Activated CD4-positive, alpha-beta T cell treated with anti-CD3 and anti-CD28 coated beads for 36 hours (primary cell): ENCODE measurements at regions not wholly inside any gene's neighbourhood (a gene's known extent, or its start where the extent isn't known, plus 50 kb on each side); places are given as distances from the start of the nearest gene placed in this dataset.

Source experiments
- ATAC-seq: fragments of 200-7000 bp; cut with Tn5 transposase; one replicate; pipeline ENCODE4 v1.10.0; 2021; ENCODE audit warnings: mild to moderate bottlenecking, moderate library complexity
- CTCF ChIA-PET: fragments of 350-600 bp; sonication (Branson Sonifier 250); formaldehyde crosslinking; loops from one replicate; lab custom pipeline; 2021; ENCODE audit warnings: antibody characterized with exemption; lab: Charles Lee
- POLR2A ChIA-PET: fragments of 350-600 bp; sonication (Branson Sonifier 250); formaldehyde crosslinking; loops from one replicate; lab custom pipeline; 2021; ENCODE audit warnings: antibody characterized with exemption, inconsistent platforms; lab: Charles Lee
- DNase-seq: peaks from one replicate; pipeline ENCODE4 v3.0.0-alpha.2; 2020
- H3K27ac Mint-ChIP-seq: one replicate; pipeline ENCODE4 v1.8.0; 2021; ENCODE audit warnings: mixed read lengths
- H3K27me3 Mint-ChIP-seq: one replicate; pipeline ENCODE4 v1.8.0; 2021; ENCODE audit warnings: mixed read lengths
- H3K36me3 Mint-ChIP-seq: one replicate; pipeline ENCODE4 v1.8.0; 2021; ENCODE audit warnings: low read depth, mixed read lengths
- H3K4me1 Mint-ChIP-seq: one replicate; pipeline ENCODE4 v1.8.0; 2021; ENCODE audit warnings: mixed read lengths
- H3K4me3 Mint-ChIP-seq: one replicate; pipeline ENCODE4 v1.8.0; 2021; ENCODE audit warnings: mild to moderate bottlenecking, moderate library complexity, mixed read lengths
- H3K9me3 Mint-ChIP-seq: one replicate; pipeline ENCODE4 v1.8.0; 2021; ENCODE audit warnings: low read depth, mixed read lengths
- intact Hi-C, 2 experiments: fragments of 100-400 bp; cut with DNase I in 1 of 2; cut with micrococcal nuclease in 1 of 2; formaldehyde crosslinking; loops; one replicate each; pipeline versions ENCODE4 v1.14.2 to v1.15.1; 2022 to 2024; cut with DNase I, micrococcal nuclease

DNA sequence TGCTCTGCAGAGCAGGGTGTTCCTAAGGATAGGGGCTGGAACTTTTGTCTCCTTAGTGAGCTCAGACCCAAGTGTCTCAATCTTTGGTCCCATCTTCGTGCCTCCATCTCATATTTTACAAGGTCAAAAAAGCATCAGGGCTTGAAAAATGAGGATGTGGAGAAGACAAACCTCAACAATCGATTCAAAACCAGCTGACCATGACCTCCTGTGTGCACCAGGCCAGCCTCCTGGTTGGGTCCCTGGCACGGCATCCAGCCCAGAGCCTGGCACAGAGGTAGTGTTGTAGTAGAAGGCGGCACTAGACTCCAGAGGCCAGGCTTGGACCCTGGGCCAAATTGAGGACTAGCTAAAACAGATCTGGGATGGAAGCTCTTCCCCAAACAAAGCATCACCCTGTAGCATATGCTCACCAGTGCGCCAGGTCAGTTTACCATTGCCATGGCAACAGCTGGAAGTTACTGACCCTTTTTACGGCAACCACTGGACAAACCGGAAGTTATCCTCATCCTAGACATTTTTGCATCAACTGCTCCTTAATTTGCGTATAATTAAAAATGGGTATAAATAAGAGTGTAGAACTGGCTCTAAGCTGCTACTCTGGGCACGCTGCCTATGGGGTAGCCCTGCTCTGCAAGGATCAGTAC lies 69.3 kb upstream of the BLCAP start:
- H3K27ac Mint-ChIP-seq = no peak overlapping the region
- H3K4me1 Mint-ChIP-seq = no peaks in the 10 kb centered on the region
- ATAC-seq (no peak), DNase-seq (no peak)
- ChIA-PET CTCF (interaction anchor here (0.7 kb wide), 1 partner anchor 33 kb away, joined by 3 read pairs; no protein-coding TSS in a partner anchor), POLR2A (no interaction called here)
- H3K27me3 Mint-ChIP-seq = peaks cover 28% of the 10 kb centered on the region
- no peaks in the 10 kb centered on the region for H3K9me3 Mint-ChIP-seq
- H3K4me3 Mint-ChIP-seq = no peak overlapping the region
- no peaks in the 10 kb centered on the region for H3K36me3 Mint-ChIP-seq
- intact Hi-C loops = no loop called here

DNA sequence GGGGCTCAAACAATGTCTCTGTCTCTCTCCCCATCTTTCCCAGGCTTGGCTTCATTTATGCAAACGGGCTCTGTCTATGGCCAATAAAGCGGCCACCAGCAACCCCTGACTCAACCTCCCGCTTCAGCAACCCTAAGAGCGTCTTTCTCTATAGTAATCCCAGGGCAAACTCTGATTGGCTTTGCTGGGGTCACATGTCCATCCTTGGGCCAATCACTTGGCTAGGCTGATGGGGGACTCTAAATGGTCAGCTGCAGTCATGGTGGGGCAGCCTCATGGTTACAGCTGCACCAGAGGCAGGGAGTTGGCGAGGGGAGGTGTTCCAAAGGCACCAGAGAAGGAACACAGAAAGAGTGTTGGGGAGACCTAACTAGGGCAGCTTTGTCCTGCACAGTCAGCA lies 68.5 kb upstream of the BLCAP start:
- ATAC-seq (no peak), DNase-seq (no peak)
- Mint-ChIP-seq H3K27ac (no peak overlapping the region), H3K36me3 (no peaks in the 10 kb centered on the region), H3K27me3 (peaks cover 33% of the 10 kb centered on the region), H3K9me3 (no peaks in the 10 kb centered on the region), H3K4me1 (no peaks in the 10 kb centered on the region), H3K4me3 (no peak overlapping the region)
- intact Hi-C loops = no loop called here
- POLR2A ChIA-PET = no interaction called here
- CTCF ChIA-PET = no interaction called here

DNA sequence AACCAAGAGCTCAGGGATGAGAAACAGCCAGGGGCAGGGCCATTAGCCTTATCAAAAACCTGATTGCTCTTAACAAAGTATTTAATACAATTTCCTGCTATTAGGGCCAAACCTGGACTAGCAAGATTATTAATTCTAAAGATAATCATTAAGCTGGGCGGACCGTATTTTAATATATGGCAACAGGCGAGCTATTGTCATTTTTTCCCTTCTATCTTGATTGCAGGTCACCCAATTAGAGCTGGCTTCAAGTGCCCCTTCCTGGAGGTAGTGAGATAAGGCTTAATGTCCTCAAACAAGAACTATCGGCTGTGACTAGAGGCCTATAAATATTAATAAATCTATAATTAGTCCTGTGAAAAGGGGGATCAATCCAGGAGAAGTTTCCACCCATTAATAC lies 66.0 kb upstream of the BLCAP start:
- no peak overlapping the region for H3K4me3 Mint-ChIP-seq
- H3K27ac Mint-ChIP-seq = no peak overlapping the region
- peaks cover 30% of the 10 kb centered on the region for H3K27me3 Mint-ChIP-seq
- no peak for ATAC-seq
- POLR2A ChIA-PET = no interaction called here
- no peaks in the 10 kb centered on the region for H3K9me3 Mint-ChIP-seq
- no peaks in the 10 kb centered on the region for H3K36me3 Mint-ChIP-seq
- DNase-seq = no peak
- CTCF ChIA-PET = interaction anchor here (0.8 kb wide), 1 partner anchor 287 kb away, joined by 4 read pairs; no protein-coding TSS in a partner anchor
- intact Hi-C loops = no loop called here
- H3K4me1 Mint-ChIP-seq = no peaks in the 10 kb centered on the region

DNA sequence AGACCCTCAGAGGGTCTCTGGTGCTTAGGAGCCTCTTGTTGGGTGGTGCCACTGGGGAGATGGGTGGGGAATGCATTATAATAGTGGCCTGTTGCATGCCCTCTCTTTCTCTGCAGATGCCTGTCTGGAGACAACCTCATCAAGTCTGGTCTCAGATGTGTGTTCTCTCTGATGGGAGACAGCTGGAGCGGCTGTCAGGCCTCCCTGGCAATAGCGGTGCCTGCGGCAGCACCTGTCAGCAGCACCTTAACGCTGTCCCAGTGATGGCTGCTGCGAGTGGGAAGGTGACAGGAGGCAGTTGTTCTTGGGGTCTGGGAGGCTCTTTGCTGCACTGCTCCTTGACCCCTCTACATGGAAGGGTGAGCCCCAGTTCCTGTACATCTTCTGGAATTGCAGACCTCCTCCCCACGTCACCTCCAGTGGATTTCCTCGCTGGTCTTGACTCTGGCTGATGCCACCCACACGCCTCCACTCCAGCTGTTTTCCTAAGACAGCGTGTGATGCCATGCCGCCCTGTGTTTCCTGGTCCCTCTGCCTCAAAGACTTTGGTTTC lies 63.3 kb upstream of the BLCAP start:
- no peak for DNase-seq
- H3K9me3 Mint-ChIP-seq = no peaks in the 10 kb centered on the region
- ChIA-PET CTCF (no interaction called here), POLR2A (no interaction called here)
- ATAC-seq = no peak
- peaks cover 16% of the 10 kb centered on the region for H3K27me3 Mint-ChIP-seq
- no peak overlapping the region for H3K27ac Mint-ChIP-seq
- no peaks in the 10 kb centered on the region for H3K36me3 Mint-ChIP-seq
- H3K4me3 Mint-ChIP-seq = no peak overlapping the region
- no peaks in the 10 kb centered on the region for H3K4me1 Mint-ChIP-seq
- intact Hi-C loops = no loop called here

DNA sequence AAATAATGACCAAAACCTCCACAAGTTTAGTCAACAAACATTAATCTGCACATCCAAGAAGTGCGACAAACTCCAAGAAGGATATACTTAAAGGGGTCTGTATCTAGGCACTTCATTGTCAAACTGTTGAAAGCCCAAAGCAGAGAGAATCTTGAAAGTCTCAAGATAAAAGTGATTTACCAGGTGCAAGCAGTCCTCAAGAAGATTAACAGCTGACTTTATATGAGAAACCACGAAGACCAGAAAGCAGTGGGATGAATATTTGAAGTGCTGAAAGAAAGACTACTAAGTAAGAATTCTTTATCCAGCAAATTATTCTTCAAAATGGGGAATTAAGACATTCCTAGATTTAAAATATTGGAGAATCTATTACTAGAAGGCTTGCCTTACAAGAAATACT lies 58.4 kb upstream of the BLCAP start:
- CTCF ChIA-PET = interaction anchor here (0.7 to 1.1 kb wide), 3 partner anchors 11 to 1264 kb away, joined by 3 read pairs; no protein-coding TSS in a partner anchor
- intact Hi-C loops = no loop called here
- POLR2A ChIA-PET = no interaction called here

DNA sequence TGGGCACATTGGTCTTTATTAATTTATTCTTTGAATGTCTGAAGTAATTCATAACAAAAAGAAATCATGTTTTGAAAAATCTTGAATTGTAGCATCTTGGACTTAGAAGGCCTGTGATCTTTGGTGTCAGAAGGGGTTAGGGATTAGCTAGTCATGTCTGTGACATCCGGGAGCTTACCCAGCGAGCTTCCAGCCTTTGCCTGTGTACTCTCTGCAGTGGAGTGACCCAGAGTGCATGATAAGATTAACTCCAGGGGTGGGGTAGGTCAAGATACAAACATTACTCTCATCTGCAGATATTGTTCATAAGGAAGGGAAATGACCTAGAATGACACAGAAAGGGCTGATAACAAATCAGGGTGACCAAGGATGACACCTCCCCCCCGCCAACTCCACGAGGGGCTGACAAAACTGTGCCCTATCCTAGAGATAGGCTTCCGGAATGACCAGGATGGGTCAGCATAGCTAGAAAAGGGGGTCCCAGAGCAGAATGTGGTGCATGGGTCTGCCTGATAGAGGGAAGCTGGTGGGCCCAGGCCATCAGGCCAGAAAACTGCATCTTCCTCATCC lies 56.6 kb upstream of the BLCAP start:
- Mint-ChIP-seq H3K4me1 (no peaks in the 10 kb centered on the region), H3K9me3 (peaks cover 5% of the 10 kb centered on the region), H3K27ac (no peak overlapping the region), H3K36me3 (no peaks in the 10 kb centered on the region), H3K4me3 (no peak overlapping the region), H3K27me3 (peaks cover 27% of the 10 kb centered on the region)
- ChIA-PET POLR2A (no interaction called here), CTCF (no interaction called here)
- no peak for DNase-seq
- no peak for ATAC-seq
- intact Hi-C loops = no loop called here

More for the DNA sequence above, 58.4 kb upstream of the BLCAP start:
- peaks cover 5% of the 10 kb centered on the region for H3K9me3 Mint-ChIP-seq
- peaks cover 24% of the 10 kb centered on the region for H3K27me3 Mint-ChIP-seq
- H3K4me1 Mint-ChIP-seq = no peaks in the 10 kb centered on the region
- ATAC-seq = no peak
- no peak overlapping the region for H3K4me3 Mint-ChIP-seq
- H3K36me3 Mint-ChIP-seq = no peaks in the 10 kb centered on the region
- no peak for DNase-seq
- H3K27ac Mint-ChIP-seq = no peak overlapping the region

DNA sequence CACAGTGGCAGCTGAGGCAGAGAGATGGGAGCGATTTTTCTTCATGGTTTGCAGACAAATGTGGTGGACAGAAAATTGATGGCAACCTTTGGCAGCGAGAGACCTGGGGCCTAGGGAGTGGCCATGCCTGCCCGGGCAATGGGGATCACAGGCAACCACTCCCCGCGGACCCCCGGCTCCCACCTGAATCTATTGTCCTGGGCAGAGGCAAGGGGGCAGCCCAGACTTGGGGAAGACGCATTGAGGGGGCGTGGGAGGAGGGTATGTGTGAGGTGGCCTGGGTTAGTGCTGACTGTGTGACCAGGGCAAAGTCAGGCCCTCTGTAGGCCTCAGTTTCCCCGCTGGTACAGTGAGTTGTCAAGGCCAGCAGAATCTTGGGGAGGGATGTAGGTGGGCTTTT lies 53.6 kb upstream of the BLCAP start:
- POLR2A ChIA-PET = interaction anchor here (0.6 kb wide), 1 partner anchor 135 kb away, joined by 3 read pairs; no protein-coding TSS in a partner anchor
- ATAC-seq (no peak), DNase-seq (no peak)
- Mint-ChIP-seq H3K27me3 (peaks cover 38% of the 10 kb centered on the region), H3K27ac (no peak overlapping the region), H3K4me1 (no peaks in the 10 kb centered on the region), H3K36me3 (no peaks in the 10 kb centered on the region), H3K9me3 (peaks cover 5% of the 10 kb centered on the region), H3K4me3 (no peak overlapping the region)
- intact Hi-C loops = no loop called here
- CTCF ChIA-PET = interaction anchor here (0.6 to 1.4 kb wide), 2 partner anchors 17 to 922 kb away, joined by 3 to 6 read pairs; no protein-coding TSS in a partner anchor

DNA sequence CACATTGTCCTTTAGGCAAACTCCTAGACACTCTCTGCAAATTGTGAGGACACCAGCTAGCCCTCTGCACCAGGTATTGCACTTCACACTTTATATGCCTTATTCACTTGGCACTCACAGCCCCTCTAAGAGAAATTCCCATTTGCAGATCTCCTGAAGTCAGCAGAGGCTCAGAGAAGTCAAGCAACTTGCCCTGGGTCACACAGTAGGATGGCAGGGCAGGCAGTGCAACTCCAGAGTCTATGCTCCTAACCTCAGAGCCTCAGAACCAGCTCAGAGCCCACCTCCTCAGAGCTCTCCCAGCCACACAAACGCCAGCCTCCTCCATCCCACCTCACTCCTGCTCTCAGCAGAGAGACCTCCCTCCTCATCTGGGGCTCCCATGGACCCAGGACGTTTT lies 52.4 kb upstream of the BLCAP start:
- no peaks in the 10 kb centered on the region for H3K9me3 Mint-ChIP-seq
- ATAC-seq (no peak), DNase-seq (no peak)
- H3K36me3 Mint-ChIP-seq = no peaks in the 10 kb centered on the region
- H3K4me1 Mint-ChIP-seq = no peaks in the 10 kb centered on the region
- intact Hi-C loops = no loop called here
- ChIA-PET POLR2A (no interaction called here), CTCF (interaction anchor here (0.6 kb wide), 1 partner anchor 519 kb away, joined by 3 read pairs; no protein-coding TSS in a partner anchor)
- H3K4me3 Mint-ChIP-seq = no peak overlapping the region
- no peak overlapping the region for H3K27ac Mint-ChIP-seq
- H3K27me3 Mint-ChIP-seq = peaks cover 35% of the 10 kb centered on the region

DNA sequence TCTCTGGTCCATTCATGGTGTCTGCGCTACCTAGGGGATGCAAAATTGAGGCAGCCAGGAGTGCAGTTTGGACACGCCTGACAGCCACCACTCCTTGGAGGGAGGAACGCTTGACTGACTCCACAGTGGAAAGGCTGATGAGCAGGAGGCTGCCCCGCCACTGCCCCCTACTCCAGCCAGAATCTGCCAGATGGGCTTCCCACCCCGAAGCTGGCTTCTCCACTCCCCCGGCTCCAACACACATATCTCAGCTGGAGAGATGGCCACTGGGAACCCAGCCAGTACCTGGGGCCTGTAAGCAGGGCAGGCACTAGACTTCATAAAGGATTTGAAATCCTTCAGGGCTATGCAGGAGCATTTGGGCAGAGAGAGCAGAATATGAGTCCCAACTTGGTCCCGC lies 51.4 kb upstream of the BLCAP start:
- Mint-ChIP-seq H3K9me3 (no peaks in the 10 kb centered on the region), H3K4me1 (no peaks in the 10 kb centered on the region), H3K27ac (no peak overlapping the region), H3K36me3 (no peaks in the 10 kb centered on the region), H3K27me3 (peaks cover 29% of the 10 kb centered on the region), H3K4me3 (no peak overlapping the region)
- ChIA-PET POLR2A (no interaction called here), CTCF (interaction anchor here (0.6 kb wide), 1 partner anchor 109 kb away, joined by 3 read pairs; no protein-coding TSS in a partner anchor)
- DNase-seq = no peak
- no peak for ATAC-seq
- intact Hi-C loops = no loop called here

DNA sequence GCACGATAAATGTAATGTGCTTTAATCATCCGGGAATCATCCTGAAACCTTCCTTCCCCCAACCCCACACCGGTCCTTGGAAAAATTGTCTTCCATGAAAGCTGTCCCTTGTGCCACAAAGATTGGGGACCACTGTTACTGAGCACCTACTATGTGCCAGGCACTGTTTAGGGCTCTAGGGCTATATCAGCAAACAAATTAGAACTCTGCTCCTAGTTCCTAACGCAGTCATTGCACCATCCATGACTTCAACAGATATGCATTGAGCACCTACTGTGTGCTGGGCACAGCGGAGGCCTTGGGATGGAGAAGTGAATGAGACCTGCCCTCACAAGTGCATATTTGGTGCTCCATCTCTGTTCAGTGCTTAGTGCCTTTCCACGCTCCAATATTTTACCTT lies 50.3 kb upstream of the BLCAP start:
- Mint-ChIP-seq H3K27ac (no peak overlapping the region), H3K36me3 (no peaks in the 10 kb centered on the region), H3K4me3 (no peak overlapping the region), H3K9me3 (no peaks in the 10 kb centered on the region), H3K27me3 (peaks cover 31% of the 10 kb centered on the region), H3K4me1 (no peaks in the 10 kb centered on the region)
- intact Hi-C loops = no loop called here
- CTCF ChIA-PET = interaction anchor here (0.6 kb wide), 1 partner anchor 350 kb away, joined by 3 read pairs; no protein-coding TSS in a partner anchor
- no peak for ATAC-seq
- DNase-seq = no peak
- POLR2A ChIA-PET = no interaction called here
